ENCODE measurements at regions not wholly inside any gene's neighbourhood (a gene's known extent, or its start where the extent isn't known, plus 50 kb on each side); places are given as distances from the start of the nearest gene placed in this dataset.

- Histone ChIP-seq H3K9ac (no peak overlapping the region), H2AFZ (replicated peaks) (no peak overlapping the region), H3K27me3 (no peaks in the 10 kb centered on the region), H3K79me2 (ENCODE audit: low read depth) (no peaks in the 10 kb centered on the region), H3K4me3 (no peak overlapping the region), H3K36me3 (no peaks in the 10 kb centered on the region), H3K4me1 (peaks cover under 1% of the 10 kb centered on the region), H3F3A (ENCODE audit: low read depth) (no peaks in the 10 kb centered on the region), H3K9me3 (ENCODE audit: low read depth) (no peaks in the 10 kb centered on the region), H4K20me1 (ENCODE audit: low read depth) (no peaks in the 10 kb centered on the region), H3K4me2 (no peak overlapping the region), H3K27ac (no peak overlapping the region)
- TF ChIP-seq EZH2phosphoT487 (IDR thresholded peaks at IDR 0.05) (no peak), CTCF (IDR thresholded peaks at IDR 0.05) (no peak), EZH2 (IDR thresholded peaks at IDR 0.05) (no peak)
- H3K4me3 Mint-ChIP-seq: no peak overlapping the region
- H3K36me3 Mint-ChIP-seq: no peaks in the 10 kb centered on the region
- no peaks in the 10 kb centered on the region for H3K27me3 Mint-ChIP-seq (ENCODE audit: insufficient read depth, low read depth)
- H3K27ac Mint-ChIP-seq: no peak overlapping the region
- peaks cover 3% of the 10 kb centered on the region for H3K4me1 Mint-ChIP-seq
- peaks cover 6% of the 10 kb centered on the region for H3K9me3 Mint-ChIP-seq
- no peak for DNase-seq (ENCODE audit: low spot score)
Measured at GRCh38 chr14:47790477-47790876, 115.1 kb upstream of the MDGA2 start.

GRCh38 chr14:47785058-47785457 lies 109.7 kb upstream of the MDGA2 start:
- Mint-ChIP-seq H3K9me3 (peaks cover 5% of the 10 kb centered on the region), H3K4me1 (peaks cover 6% of the 10 kb centered on the region), H3K4me3 (no peak overlapping the region), H3K36me3 (peaks cover 4% of the 10 kb centered on the region), H3K27me3 (ENCODE audit: insufficient read depth, low read depth) (no peaks in the 10 kb centered on the region), H3K27ac (no peak overlapping the region)
- no peaks in the 10 kb centered on the region for H4K20me1 ChIP-seq (ENCODE audit: low read depth)
- no peak overlapping the region for H3K4me3 ChIP-seq
- H3K27me3 ChIP-seq: no peaks in the 10 kb centered on the region
- no peaks in the 10 kb centered on the region for H3K36me3 ChIP-seq
- H3K79me2 ChIP-seq (ENCODE audit: low read depth): no peaks in the 10 kb centered on the region
- H2AFZ ChIP-seq (replicated peaks): no peak overlapping the region
- no peak overlapping the region for H3K4me2 ChIP-seq
- no peaks in the 10 kb centered on the region for H3F3A ChIP-seq (ENCODE audit: low read depth)
- H3K9ac ChIP-seq: no peak overlapping the region
- DNase-seq (ENCODE audit: low spot score): no peak
- H3K4me1 ChIP-seq: peaks cover 7% of the 10 kb centered on the region
- H3K27ac ChIP-seq: no peak overlapping the region
- H3K9me3 ChIP-seq (ENCODE audit: low read depth): peaks cover 5% of the 10 kb centered on the region
- TF ChIP-seq EZH2 (IDR thresholded peaks at IDR 0.05) (no peak), CTCF (IDR thresholded peaks at IDR 0.05) (no peak), EZH2phosphoT487 (IDR thresholded peaks at IDR 0.05) (no peak)

GRCh38 chr14:47778631-47779030 lies 103.2 kb upstream of the MDGA2 start:
- no peak overlapping the region for H3K4me3 Mint-ChIP-seq
- no peaks in the 10 kb centered on the region for H3K36me3 ChIP-seq

More at GRCh38 chr14:47778631-47779030, 103.2 kb upstream of the MDGA2 start:
- Histone ChIP-seq H3F3A (ENCODE audit: low read depth) (no peaks in the 10 kb centered on the region), H4K20me1 (ENCODE audit: low read depth) (no peaks in the 10 kb centered on the region), H3K4me3 (no peak overlapping the region), H3K4me1 (no peaks in the 10 kb centered on the region), H3K4me2 (no peak overlapping the region), H3K9ac (no peak overlapping the region), H3K27me3 (no peaks in the 10 kb centered on the region), H3K27ac (no peak overlapping the region), H3K79me2 (ENCODE audit: low read depth) (no peaks in the 10 kb centered on the region), H2AFZ (replicated peaks) (no peak overlapping the region), H3K9me3 (ENCODE audit: low read depth) (peaks cover 5% of the 10 kb centered on the region)
- no peak for TF ChIP-seq CTCF (IDR thresholded peaks at IDR 0.05)
- TF ChIP-seq EZH2phosphoT487 (IDR thresholded peaks at IDR 0.05): no peak
- TF ChIP-seq EZH2 (IDR thresholded peaks at IDR 0.05): no peak
- DNase-seq (ENCODE audit: low spot score): no peak
- Mint-ChIP-seq H3K9me3 (peaks cover 5% of the 10 kb centered on the region), H3K27ac (no peak overlapping the region), H3K36me3 (peaks cover 4% of the 10 kb centered on the region), H3K27me3 (ENCODE audit: insufficient read depth, low read depth) (peaks cover 4% of the 10 kb centered on the region), H3K4me1 (peaks cover 5% of the 10 kb centered on the region)

All from neural progenitor cell (in vitro differentiated cells).